B cell (primary cell): ENCODE measurements at regions not wholly inside any gene's neighbourhood (a gene's known extent, or its start where the extent isn't known, plus 50 kb on each side); places are given as distances from the start of the nearest gene placed in this dataset.

Source experiments
- ATAC-seq: fragments of 200-7000 bp; cut with Tn5 transposase; one replicate; pipeline ENCODE4 v1.10.0; 2021; ENCODE audit warnings: low read depth, mild to moderate bottlenecking, moderate number of reproducible peaks, moderate library complexity
- CTCF ChIA-PET: fragments of 350-600 bp; sonication (Branson Sonifier 250); formaldehyde crosslinking; loops from one replicate; lab custom pipeline; 2021; ENCODE audit warnings: antibody characterized with exemption, inconsistent platforms; lab: Charles Lee
- POLR2A ChIA-PET: fragments of 350-600 bp; sonication (Branson Sonifier 250); formaldehyde crosslinking; loops from one replicate; lab custom pipeline; 2021; ENCODE audit warnings: antibody characterized with exemption; lab: Charles Lee
- DNase-seq: peaks from one replicate; pipeline ENCODE4 v3.0.0; 2013
- H2AFZ ChIP-seq: 2 replicates; pipeline ENCODE4 v1.6.1; 2012; ENCODE audit warnings: mild to moderate bottlenecking, low read depth, low read length; ENCODE audit not compliant: insufficient read depth, poor library complexity, severe bottlenecking
- H3K27ac ChIP-seq, 2 donors: 1 replicate in 1 of 2; 2 replicates in 1 of 2; pipeline ENCODE4 v1.5.1; 2012 to 2013; ENCODE audit warnings: low read length in 2 of 2, mild to moderate bottlenecking in 2 of 2, moderate library complexity in 1 of 2
- H3K27me3 ChIP-seq, 4 experiments: fragments of 200-600 bp in 1 of 4; sonication (generic) in 1 of 4; replicated peaks in 1 of 4; 1 replicate in 2 of 4; 2 replicates in 2 of 4; pipeline versions ENCODE4 v1.6.1 to v1.7.0; 2013 to 2016; ENCODE audit warnings: low read length in 3 of 4, mild to moderate bottlenecking in 2 of 4, mixed read lengths in 1 of 4, moderate library complexity in 1 of 4; ENCODE audit not compliant: insufficient read depth in 4 of 4, control insufficient read depth in 3 of 4; ENCODE audit errors: control extremely low read depth in 1 of 4
- H3K36me3 ChIP-seq, 2 experiments: replicated peaks in 1 of 2; 1 replicate in 1 of 2; 2 replicates in 1 of 2; pipeline versions ENCODE4 v1.6.1 to v1.7.1; 2013; ENCODE audit warnings: low read length in 1 of 2; ENCODE audit not compliant: insufficient read depth in 2 of 2, control insufficient read depth in 1 of 2; ENCODE audit errors: control extremely low read depth in 1 of 2, extremely low read depth in 1 of 2
- H3K4me1 ChIP-seq, 2 donors: fragments of 200-600 bp in 1 of 2; sonication (generic) in 1 of 2; 1 replicate in 1 of 2; 2 replicates in 1 of 2; pipeline versions ENCODE4 v1.5.1 to v1.6.1; 2013 to 2017; ENCODE audit warnings: low read length in 2 of 2; ENCODE audit not compliant: control insufficient read depth in 2 of 2, insufficient read depth in 2 of 2
- H3K4me2 ChIP-seq: replicated peaks from 2 replicates; pipeline ENCODE3; 2012; ENCODE audit warnings: mild to moderate bottlenecking, low read depth, low read length; ENCODE audit not compliant: poor library complexity, severe bottlenecking
- H3K4me3 ChIP-seq, 5 experiments: fragments of 200-600 bp in 1 of 5; sonication (generic) in 1 of 5; 1 replicate in 3 of 5; 2 replicates in 2 of 5; pipeline versions ENCODE4 v1.5.1 to v1.7.0; 2011 to 2016; ENCODE audit warnings: low read length in 4 of 5, mild to moderate bottlenecking in 4 of 5, low read depth in 2 of 5, control low read depth in 1 of 5, moderate library complexity in 1 of 5; ENCODE audit not compliant: insufficient read depth in 1 of 5; ENCODE audit errors: control extremely low read depth in 1 of 5, extremely low read depth in 1 of 5
- H3K79me2 ChIP-seq: fragments of 200-600 bp; sonication (generic); one replicate; pipeline ENCODE4 v1.6.0; 2016; ENCODE audit warnings: low read length; ENCODE audit not compliant: control insufficient read depth, insufficient read depth
- H3K9ac ChIP-seq: fragments of 200-600 bp; sonication (generic); 2 replicates; pipeline ENCODE4 v1.6.1; 2017; ENCODE audit warnings: mild to moderate bottlenecking, low read length, moderate library complexity
- H3K9me3 ChIP-seq, 3 donors: one replicate each; pipeline versions ENCODE4 v1.6.1 to v1.7.1; 2013; ENCODE audit warnings: low read length in 2 of 3; ENCODE audit not compliant: control insufficient read depth in 2 of 3, insufficient read depth in 1 of 3; ENCODE audit errors: control extremely low read depth in 1 of 3
- H4K20me1 ChIP-seq: 2 replicates; pipeline ENCODE4 v1.6.0; 2012; ENCODE audit warnings: mild to moderate bottlenecking, low read length; ENCODE audit not compliant: insufficient read depth, control insufficient read depth, poor library complexity, severe bottlenecking
- H3K27ac Mint-ChIP-seq: one replicate; pipeline ENCODE4 v1.8.0; 2021; ENCODE audit warnings: mixed read lengths
- H3K27me3 Mint-ChIP-seq: one replicate; pipeline ENCODE4 v1.8.0; 2021; ENCODE audit warnings: mixed read lengths
- H3K4me1 Mint-ChIP-seq: one replicate; pipeline ENCODE4 v1.8.0; 2021; ENCODE audit warnings: mixed read lengths
- H3K4me3 Mint-ChIP-seq: one replicate; pipeline ENCODE4 v1.8.0; 2021; ENCODE audit warnings: mixed read lengths
- H3K9me3 Mint-ChIP-seq: one replicate; pipeline ENCODE4 v1.8.0; 2022; ENCODE audit warnings: mixed read lengths; ENCODE audit not compliant: insufficient read depth
- CTCF ChIP-seq: fragments of 200-600 bp; IDR thresholded peaks from one replicate; pipeline ENCODE4 v1.8.0; 2022; ENCODE audit warnings: antibody characterized with exemption, mild to moderate bottlenecking
- EZH2 ChIP-seq: IDR thresholded peaks from 2 replicates; pipeline ENCODE4 v1.6.1; 2012; ENCODE audit warnings: borderline replicate concordance, low read depth, mild to moderate bottlenecking, moderate library complexity, low read length; ENCODE audit not compliant: insufficient read depth, poor library complexity, severe bottlenecking
- WGBS: methylation state at CpG from one replicate; pipeline ENCODE4 v1.1.5; 2013; ENCODE audit warnings: missing lambda C conversion rate; ENCODE audit not compliant: insufficient coverage; 5-methylcytosine and 5-hydroxymethylcytosine counted together
- intact Hi-C: fragments of 100-400 bp; cut with micrococcal nuclease; formaldehyde crosslinking; loops from one replicate; pipeline ENCODE4 v1.10.0; 2022

GRCh38 chr17:12362853-12363455, 302.7 kb upstream of the MYOCD start:
- H3K4me3 Mint-ChIP-seq: no peak overlapping the region
- Histone ChIP-seq H3K36me3 (no peaks in the 10 kb centered on the region), H3K4me1 (no peaks in the 10 kb centered on the region), H4K20me1 (no peaks in the 10 kb centered on the region), H3K27me3 (no peaks in the 10 kb centered on the region), H3K4me2 (no peak overlapping the region), H3K79me2 (no peaks in the 10 kb centered on the region), H3K9ac (no peak overlapping the region), H3K9me3 (no peaks in the 10 kb centered on the region), H2AFZ (no peak overlapping the region), H3K27ac (no peak overlapping the region), H3K4me3 (no peak overlapping the region)
- WGBS: 85% methylated on average over 3 of the region's 5 CpGs
- ATAC-seq (no peak), DNase-seq (no peak)
- no peaks in the 10 kb centered on the region for H3K27me3 Mint-ChIP-seq
- H3K27ac Mint-ChIP-seq: no peak overlapping the region
- no peak for TF ChIP-seq EZH2
- no peak for TF ChIP-seq CTCF
- CTCF ChIA-PET: no interaction called here
- POLR2A ChIA-PET: no interaction called here
- H3K9me3 Mint-ChIP-seq: peaks cover 2% of the 10 kb centered on the region
- intact Hi-C loops: no loop called here
- no peaks in the 10 kb centered on the region for H3K4me1 Mint-ChIP-seq

DNA sequence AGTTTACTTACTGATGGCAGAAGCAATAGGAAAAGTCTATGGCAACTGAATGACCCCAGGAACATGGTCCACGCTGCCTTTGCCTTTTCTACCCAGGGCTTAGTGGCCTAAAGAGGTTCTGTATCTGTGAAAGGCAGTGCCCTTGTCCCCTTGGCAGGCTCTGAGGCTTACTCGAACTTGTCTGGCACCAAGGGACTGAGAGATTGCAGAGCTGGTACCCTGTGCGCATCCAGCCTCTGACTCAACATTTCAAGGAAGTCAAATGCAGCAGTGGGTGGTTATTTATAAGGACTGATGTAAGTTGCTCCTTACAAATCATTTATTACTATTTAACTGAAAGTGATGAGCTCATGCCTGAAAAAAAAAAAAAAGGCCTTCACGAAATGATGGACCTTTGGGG, 299.9 kb upstream of the MYOCD start:
- CTCF ChIA-PET: interaction anchor here (0.5 to 0.6 kb wide), 2 partner anchors 209 to 616 kb away, joined by 3 read pairs; no protein-coding TSS in a partner anchor
- POLR2A ChIA-PET: no interaction called here
- H3K79me2 ChIP-seq: no peaks in the 10 kb centered on the region
- no peak for ATAC-seq
- no peak overlapping the region for H3K4me3 Mint-ChIP-seq
- no peaks in the 10 kb centered on the region for H4K20me1 ChIP-seq
- H3K4me1 Mint-ChIP-seq: no peaks in the 10 kb centered on the region
- H2AFZ ChIP-seq: no peak overlapping the region
- intact Hi-C loops: no loop called here
- H3K9me3 ChIP-seq: no peaks in the 10 kb centered on the region
- H3K27me3 Mint-ChIP-seq: no peaks in the 10 kb centered on the region
- H3K27me3 ChIP-seq: no peaks in the 10 kb centered on the region
- no peak overlapping the region for H3K4me3 ChIP-seq
- no peaks in the 10 kb centered on the region for H3K36me3 ChIP-seq
- H3K9ac ChIP-seq: no peak overlapping the region
- TF ChIP-seq CTCF: no peak
- no peak for TF ChIP-seq EZH2
- WGBS: 100% methylated on average over 1 of the region's 4 CpGs
- H3K27ac Mint-ChIP-seq: no peak overlapping the region
- no peak for DNase-seq
- H3K4me1 ChIP-seq: no peaks in the 10 kb centered on the region
- no peak overlapping the region for H3K27ac ChIP-seq
- H3K4me2 ChIP-seq: no peak overlapping the region
- peaks cover 2% of the 10 kb centered on the region for H3K9me3 Mint-ChIP-seq
